ENCODE measurements at regions not wholly inside any gene's neighbourhood (a gene's known extent, or its start where the extent isn't known, plus 50 kb on each side); places are given as distances from the start of the nearest gene placed in this dataset.

DNA sequence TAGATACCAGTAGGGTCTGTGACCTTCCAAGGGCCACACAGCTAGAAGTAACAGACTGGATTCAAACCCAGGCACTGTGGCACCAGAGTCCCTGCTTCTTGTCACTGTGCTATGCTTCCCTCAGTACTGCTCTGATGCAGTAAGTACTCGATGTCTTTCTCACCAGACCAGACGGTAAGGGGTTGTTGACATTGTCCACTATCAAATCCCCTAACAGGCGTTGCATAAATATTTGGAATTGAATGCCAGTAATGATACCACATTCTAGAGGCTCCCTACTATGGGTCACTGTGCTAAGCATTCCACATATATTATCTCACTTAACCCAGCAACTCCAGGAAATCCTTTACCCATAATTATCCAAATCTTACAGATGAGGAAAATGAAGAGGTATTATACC is 223.1 kb downstream of the C1D start:
- TF ChIP-seq CTCF (IDR thresholded peaks at IDR 0.05; ENCODE audit: extremely low read depth in 1 of 2, insufficient read depth in 1 of 2, low read depth in 1 of 2, low read length in 2 of 2), result no peak
- no peak for TF ChIP-seq POLR2A (IDR thresholded peaks at IDR 0.05; ENCODE audit: low read depth, low read length)
- TF ChIP-seq, protein P1, sequence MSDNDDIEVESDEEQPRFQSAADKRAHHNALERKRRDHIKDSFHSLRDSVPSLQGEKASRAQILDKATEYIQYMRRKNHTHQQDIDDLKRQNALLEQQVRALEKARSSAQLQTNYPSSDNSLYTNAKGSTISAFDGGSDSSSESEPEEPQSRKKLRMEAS (IDR thresholded peaks at IDR 0.05; ENCODE audit: insufficient read depth, insufficient read length), result no peak
- TF ChIP-seq POLR2AphosphoS5 (IDR thresholded peaks at IDR 0.05; ENCODE audit: insufficient read depth, low read depth, low read length), result no peak
- TF ChIP-seq EZH2 (IDR thresholded peaks at IDR 0.05; ENCODE audit: borderline replicate concordance, low read depth, low read length, severe bottlenecking), result no peak
- no peak for TF ChIP-seq JUN (IDR thresholded peaks at IDR 0.05; ENCODE audit: borderline replicate concordance, insufficient read depth, insufficient read length, low read depth)
- no peak for TF ChIP-seq MYC (IDR thresholded peaks at IDR 0.05; ENCODE audit: low read depth, low read length)
- no peak for TF ChIP-seq GATA2 (IDR thresholded peaks at IDR 0.05; ENCODE audit: insufficient read depth, insufficient read length, low read depth, low read length)
- TF ChIP-seq FOS (IDR thresholded peaks at IDR 0.05; ENCODE audit: borderline replicate concordance, insufficient read depth, low read length), result no peak
